ENCODE measurements at regions not wholly inside any gene's neighbourhood (a gene's known extent, or its start where the extent isn't known, plus 50 kb on each side); places are given as distances from the start of the nearest gene placed in this dataset.
"Not testable (repeated sequence)": the region's sequence is repeated elsewhere in the genome, so short reads cannot be mapped to it uniquely, and the experiment has no call there.

GRCh38 chr3:152769523-152769922 lies 65.4 kb upstream of the P2RY1 start:
- CTCF ChIA-PET = no interaction called here
- DNase-seq (ENCODE audit: extremely low spot score) = no peak
- TF ChIP-seq NFRKB (IDR thresholded peaks at IDR 0.05) (no peak), FOXM1 (IDR thresholded peaks at IDR 0.05; ENCODE audit: borderline replicate concordance) (no peak), HDGF (IDR thresholded peaks at IDR 0.05; ENCODE audit: borderline replicate concordance) (no peak), LEF1 (IDR thresholded peaks at IDR 0.05; ENCODE audit: borderline replicate concordance) (no peak), ARNT (IDR thresholded peaks at IDR 0.05) (no peak), SP1 (IDR thresholded peaks at IDR 0.05) (no peak)
- POLR2A ChIA-PET = no interaction called here

GRCh38 chr3:152770296-152770695 lies 64.6 kb upstream of the P2RY1 start:
- no peak for DNase-seq (ENCODE audit: extremely low spot score)
- ChIA-PET POLR2A (no interaction called here), CTCF (no interaction called here)
- TF ChIP-seq L3MBTL2 (conservative IDR thresholded peaks at IDR 0.05) = no peak
- TF ChIP-seq BHLHE40 (IDR thresholded peaks at IDR 0.05; ENCODE audit: borderline replicate concordance) = no peak
- no peak for TF ChIP-seq CTBP1 (IDR thresholded peaks at IDR 0.05; ENCODE audit: borderline replicate concordance)
- TF ChIP-seq ARNT (IDR thresholded peaks at IDR 0.05) = no peak
- no peak for TF ChIP-seq SP1 (IDR thresholded peaks at IDR 0.05)
- no peak for TF ChIP-seq NFRKB (IDR thresholded peaks at IDR 0.05)
- no peak for TF ChIP-seq FOXM1 (IDR thresholded peaks at IDR 0.05; ENCODE audit: borderline replicate concordance)
- TF ChIP-seq HDGF (IDR thresholded peaks at IDR 0.05; ENCODE audit: borderline replicate concordance) = no peak
- TF ChIP-seq TARDBP (IDR thresholded peaks at IDR 0.05) = no peak
- no peak for TF ChIP-seq ELF4 (IDR thresholded peaks at IDR 0.05)
- TF ChIP-seq FOXK2 (IDR thresholded peaks at IDR 0.05) = no peak
- no peak for TF ChIP-seq SUZ12 (IDR thresholded peaks at IDR 0.05)
- TF ChIP-seq FOXA1 (IDR thresholded peaks at IDR 0.05) = no peak

- DNase-seq (ENCODE audit: extremely low spot score) = no peak
- ChIA-PET POLR2A (no interaction called here), CTCF (no interaction called here)
- TF ChIP-seq TARDBP (IDR thresholded peaks at IDR 0.05) = no peak
- no peak for TF ChIP-seq BHLHE40 (IDR thresholded peaks at IDR 0.05; ENCODE audit: borderline replicate concordance)
- TF ChIP-seq FOXM1 (IDR thresholded peaks at IDR 0.05; ENCODE audit: borderline replicate concordance) = no peak
- no peak for TF ChIP-seq SP1 (IDR thresholded peaks at IDR 0.05)
- no peak for TF ChIP-seq PKNOX1 (IDR thresholded peaks at IDR 0.05)
- TF ChIP-seq ZNF384 (IDR thresholded peaks at IDR 0.05) = no peak
- no peak for TF ChIP-seq HDGF (IDR thresholded peaks at IDR 0.05; ENCODE audit: borderline replicate concordance)
- TF ChIP-seq L3MBTL2 (conservative IDR thresholded peaks at IDR 0.05) = no peak
- no peak for TF ChIP-seq LEF1 (IDR thresholded peaks at IDR 0.05; ENCODE audit: borderline replicate concordance)
- TF ChIP-seq CTBP1 (IDR thresholded peaks at IDR 0.05; ENCODE audit: borderline replicate concordance) = no peak
- no peak for TF ChIP-seq SUZ12 (IDR thresholded peaks at IDR 0.05)
- no peak for TF ChIP-seq ELF4 (IDR thresholded peaks at IDR 0.05)
- TF ChIP-seq FOXK2 (IDR thresholded peaks at IDR 0.05) = no peak
- TF ChIP-seq ARNT (IDR thresholded peaks at IDR 0.05) = no peak
- TF ChIP-seq FOXA1 (IDR thresholded peaks at IDR 0.05) = no peak
Measured at GRCh38 chr3:152771120-152771519, 63.8 kb upstream of the P2RY1 start.

GRCh38 chr3:152772674-152773225 lies 62.2 kb upstream of the P2RY1 start:
- no peak for DNase-seq (ENCODE audit: extremely low spot score)
- ChIA-PET CTCF (no interaction called here), POLR2A (no interaction called here)
- no peak for TF ChIP-seq ZNF384 (IDR thresholded peaks at IDR 0.05)
- TF ChIP-seq ARNT (IDR thresholded peaks at IDR 0.05) = no peak
- no peak for TF ChIP-seq NFRKB (IDR thresholded peaks at IDR 0.05)
- no peak for TF ChIP-seq BHLHE40 (IDR thresholded peaks at IDR 0.05; ENCODE audit: borderline replicate concordance)
- TF ChIP-seq LEF1 (IDR thresholded peaks at IDR 0.05; ENCODE audit: borderline replicate concordance) = no peak
- no peak for TF ChIP-seq FOXM1 (IDR thresholded peaks at IDR 0.05; ENCODE audit: borderline replicate concordance)
- TF ChIP-seq ELF4 (IDR thresholded peaks at IDR 0.05) = no peak
- no peak for TF ChIP-seq FOXA1 (IDR thresholded peaks at IDR 0.05)
- TF ChIP-seq TARDBP (IDR thresholded peaks at IDR 0.05) = no peak
- no peak for TF ChIP-seq SUZ12 (IDR thresholded peaks at IDR 0.05)
- no peak for TF ChIP-seq SP1 (IDR thresholded peaks at IDR 0.05)
- TF ChIP-seq CTBP1 (IDR thresholded peaks at IDR 0.05; ENCODE audit: borderline replicate concordance) = no peak

GRCh38 chr3:152773633-152774032 lies 61.3 kb upstream of the P2RY1 start:
- TF ChIP-seq ZNF384 (IDR thresholded peaks at IDR 0.05) (no peak), ELF4 (IDR thresholded peaks at IDR 0.05) (no peak), FOXK2 (IDR thresholded peaks at IDR 0.05) (no peak), TARDBP (IDR thresholded peaks at IDR 0.05) (no peak), FOXA1 (IDR thresholded peaks at IDR 0.05) (no peak), ARNT (IDR thresholded peaks at IDR 0.05) (no peak), SP1 (IDR thresholded peaks at IDR 0.05) (no peak), BHLHE40 (IDR thresholded peaks at IDR 0.05; ENCODE audit: borderline replicate concordance) (no peak), NFRKB (IDR thresholded peaks at IDR 0.05) (no peak), SUZ12 (IDR thresholded peaks at IDR 0.05) (no peak), PKNOX1 (IDR thresholded peaks at IDR 0.05) (no peak), HDGF (IDR thresholded peaks at IDR 0.05; ENCODE audit: borderline replicate concordance) (no peak), LEF1 (IDR thresholded peaks at IDR 0.05; ENCODE audit: borderline replicate concordance) (no peak)
- no peak for DNase-seq (ENCODE audit: extremely low spot score)
- CTCF ChIA-PET = no interaction called here
- POLR2A ChIA-PET = no interaction called here

- CTCF ChIA-PET; POLR2A ChIA-PET; DNase-seq (ENCODE audit: extremely low spot score): not testable (repeated sequence)
Measured at GRCh38 chr3:152774230-152774629, 60.7 kb upstream of the P2RY1 start.

- TF ChIP-seq ELF4 (IDR thresholded peaks at IDR 0.05) = no peak
- no peak for TF ChIP-seq SP1 (IDR thresholded peaks at IDR 0.05)
- no peak for TF ChIP-seq ARNT (IDR thresholded peaks at IDR 0.05)
- no peak for TF ChIP-seq ZNF384 (IDR thresholded peaks at IDR 0.05)
- no peak for TF ChIP-seq SUZ12 (IDR thresholded peaks at IDR 0.05)
- no peak for TF ChIP-seq CTBP1 (IDR thresholded peaks at IDR 0.05; ENCODE audit: borderline replicate concordance)
- TF ChIP-seq FOXM1 (IDR thresholded peaks at IDR 0.05; ENCODE audit: borderline replicate concordance) = no peak
- TF ChIP-seq L3MBTL2 (conservative IDR thresholded peaks at IDR 0.05) = no peak
- no peak for TF ChIP-seq FOXA1 (IDR thresholded peaks at IDR 0.05)
- TF ChIP-seq BHLHE40 (IDR thresholded peaks at IDR 0.05; ENCODE audit: borderline replicate concordance) = no peak
- no peak for TF ChIP-seq PKNOX1 (IDR thresholded peaks at IDR 0.05)
- no peak for TF ChIP-seq LEF1 (IDR thresholded peaks at IDR 0.05; ENCODE audit: borderline replicate concordance)
- no peak for TF ChIP-seq NFRKB (IDR thresholded peaks at IDR 0.05)
- no peak for TF ChIP-seq FOXK2 (IDR thresholded peaks at IDR 0.05)
- no peak for TF ChIP-seq TARDBP (IDR thresholded peaks at IDR 0.05)
- TF ChIP-seq HDGF (IDR thresholded peaks at IDR 0.05; ENCODE audit: borderline replicate concordance) = no peak
- no peak for DNase-seq (ENCODE audit: extremely low spot score)
- ChIA-PET POLR2A (no interaction called here), CTCF (no interaction called here)
Measured at GRCh38 chr3:152778022-152778421, 56.9 kb upstream of the P2RY1 start.
